Smooth muscle cell (in vitro differentiated cells): ENCODE measurements at regions not wholly inside any gene's neighbourhood (a gene's known extent, or its start where the extent isn't known, plus 50 kb on each side); places are given as distances from the start of the nearest gene placed in this dataset.
A peak's percentile ranks its signal among the peaks of the same experiment; 100 is the strongest.

Experiments used
- DNase-seq: peaks from one replicate; lab custom pipeline; 2025; ENCODE audit not compliant: unreplicated experiment; lab: John Stamatoyannopoulos, UW
- H2AFZ ChIP-seq: fragments of 200-600 bp; sonication (generic); 2 replicates; pipeline ENCODE4 v1.6.0; 2016; ENCODE audit warnings: antibody characterized with exemption, low read depth, mild to moderate bottlenecking
- H3F3A ChIP-seq: fragments of 200-600 bp; sonication (generic); 2 replicates; pipeline ENCODE4 v1.6.0; 2017; ENCODE audit warnings: antibody characterized with exemption, low read depth
- H3K27ac ChIP-seq: fragments of 200-600 bp; sonication (generic); 2 replicates; pipeline ENCODE4 v1.5.1; 2016; ENCODE audit warnings: low read depth, mild to moderate bottlenecking
- H3K27me3 ChIP-seq: fragments of 200-600 bp; sonication (generic); 2 replicates; pipeline ENCODE4 v1.6.1; 2016; ENCODE audit warnings: low read depth, mild to moderate bottlenecking
- H3K36me3 ChIP-seq: fragments of 200-600 bp; sonication (generic); 2 replicates; pipeline ENCODE4 v1.5.1; 2016; ENCODE audit warnings: low read depth
- H3K4me1 ChIP-seq: fragments of 200-600 bp; sonication (generic); 2 replicates; pipeline ENCODE4 v1.5.1; 2016; ENCODE audit warnings: low read depth
- H3K4me2 ChIP-seq: fragments of 200-600 bp; sonication (generic); 2 replicates; pipeline ENCODE4 v1.6.0; 2016; ENCODE audit warnings: mild to moderate bottlenecking
- H3K4me3 ChIP-seq: fragments of 200-600 bp; sonication (generic); 2 replicates; pipeline ENCODE4 v1.5.1; 2016; ENCODE audit warnings: mild to moderate bottlenecking
- H3K79me2 ChIP-seq: fragments of 200-600 bp; sonication (generic); 2 replicates; pipeline ENCODE4 v1.6.0; 2016; ENCODE audit warnings: low read depth, mild to moderate bottlenecking
- H3K9ac ChIP-seq: fragments of 200-600 bp; sonication (generic); 2 replicates; pipeline ENCODE4 v1.6.0; 2016; ENCODE audit warnings: low read depth
- H3K9me3 ChIP-seq: fragments of 200-600 bp; sonication (generic); replicated peaks from 2 replicates; pipeline ENCODE4 v1.5.1; 2016; ENCODE audit warnings: low read depth
- H4K20me1 ChIP-seq: fragments of 200-600 bp; sonication (generic); 2 replicates; pipeline ENCODE4 v1.6.0; 2016; ENCODE audit warnings: low read depth
- CTCF ChIP-seq: fragments of 200-600 bp; sonication (generic); IDR thresholded peaks from 2 replicates; pipeline ENCODE4 v1.5.1; 2017; ENCODE audit warnings: borderline replicate concordance, mild to moderate bottlenecking, antibody characterized with exemption; ENCODE audit not compliant: insufficient read depth, poor library complexity, severe bottlenecking
- WGBS: methylation state at CpG from one replicate; pipeline ENCODE4 v1.1.7; 2016; ENCODE audit warnings: low lambda C conversion rate; 5-methylcytosine and 5-hydroxymethylcytosine counted together

- WGBS: 85% methylated on average over 3 of the region's 3 CpGs
- H4K20me1 ChIP-seq: no peaks in the 10 kb centered on the region
- H3K79me2 ChIP-seq: no peaks in the 10 kb centered on the region
- peaks cover 9% of the 10 kb centered on the region for H3K4me1 ChIP-seq
- no peak overlapping the region for H3K4me3 ChIP-seq
- no peak overlapping the region for H3K27ac ChIP-seq
- no peak for DNase-seq
- H3K36me3 ChIP-seq: no peaks in the 10 kb centered on the region
- H3K27me3 ChIP-seq: no peaks in the 10 kb centered on the region
- H3K4me2 ChIP-seq: no peak overlapping the region
- no peaks in the 10 kb centered on the region for H3K9me3 ChIP-seq
- H3F3A ChIP-seq: no peaks in the 10 kb centered on the region
- no peak for TF ChIP-seq CTCF
- H3K9ac ChIP-seq: no peak overlapping the region
- no peak overlapping the region for H2AFZ ChIP-seq
Measured at GRCh38 chr9:86856259-86856658, 91.0 kb downstream of the GAS1 start.

- no peak overlapping the region for H3K4me2 ChIP-seq
Measured at GRCh38 chr9:86854898-86855523, 92.3 kb downstream of the GAS1 start.

GRCh38 chr9:86846656-86847055, 100.7 kb downstream of the GAS1 start:
- WGBS: 78% methylated on average over 5 of the region's 5 CpGs
- H4K20me1 ChIP-seq: no peaks in the 10 kb centered on the region
- H3K27ac ChIP-seq: peak overlapping the region; percentile 43
- DNase-seq: no peak
- TF ChIP-seq CTCF: no peak
- no peaks in the 10 kb centered on the region for H3F3A ChIP-seq
- no peaks in the 10 kb centered on the region for H3K36me3 ChIP-seq
- no peak overlapping the region for H3K4me3 ChIP-seq
- H3K9ac ChIP-seq: no peak overlapping the region
- no peaks in the 10 kb centered on the region for H3K79me2 ChIP-seq
- no peaks in the 10 kb centered on the region for H3K27me3 ChIP-seq
- no peaks in the 10 kb centered on the region for H3K9me3 ChIP-seq
- H3K4me1 ChIP-seq: peaks cover 4% of the 10 kb centered on the region
- no peak overlapping the region for H3K4me2 ChIP-seq
- peak overlapping the region; percentile 45 for H2AFZ ChIP-seq

More at GRCh38 chr9:86854898-86855523, 92.3 kb downstream of the GAS1 start:
- peak overlapping the region; percentile 5 for H3K27ac ChIP-seq
- H3K79me2 ChIP-seq: no peaks in the 10 kb centered on the region
- H3K9ac ChIP-seq: peak overlapping the region; percentile 41
- H2AFZ ChIP-seq: no peak overlapping the region
- H4K20me1 ChIP-seq: no peaks in the 10 kb centered on the region
- DNase-seq: no peak
- no peaks in the 10 kb centered on the region for H3K9me3 ChIP-seq
- H3K36me3 ChIP-seq: no peaks in the 10 kb centered on the region
- no peak for TF ChIP-seq CTCF
- no peaks in the 10 kb centered on the region for H3F3A ChIP-seq
- peaks cover 9% of the 10 kb centered on the region for H3K4me1 ChIP-seq
- WGBS: 49% methylated on average over 5 of the region's 5 CpGs
- H3K4me3 ChIP-seq: no peak overlapping the region
- H3K27me3 ChIP-seq: no peaks in the 10 kb centered on the region

GRCh38 chr9:86843206-86843605, 104.1 kb downstream of the GAS1 start:
- H2AFZ ChIP-seq: peak overlapping the region; percentile 60
- WGBS: 66% methylated on average over 1 of the region's 1 CpG

More at GRCh38 chr9:86843206-86843605, 104.1 kb downstream of the GAS1 start:
- H3K4me3 ChIP-seq: no peak overlapping the region
- DNase-seq: no peak
- H3K27me3 ChIP-seq: no peaks in the 10 kb centered on the region
- H4K20me1 ChIP-seq: no peaks in the 10 kb centered on the region
- H3F3A ChIP-seq: no peaks in the 10 kb centered on the region
- no peaks in the 10 kb centered on the region for H3K9me3 ChIP-seq
- H3K27ac ChIP-seq: peak overlapping the region; percentile 54
- H3K9ac ChIP-seq: no peak overlapping the region
- TF ChIP-seq CTCF: no peak
- H3K79me2 ChIP-seq: no peaks in the 10 kb centered on the region
- H3K4me2 ChIP-seq: peak overlapping the region; percentile 12
- peaks cover 4% of the 10 kb centered on the region for H3K4me1 ChIP-seq
- H3K36me3 ChIP-seq: no peaks in the 10 kb centered on the region
